Ascending aorta (tissue), 2 donors: ENCODE measurements at regions not wholly inside any gene's neighbourhood (a gene's known extent, or its start where the extent isn't known, plus 50 kb on each side); places are given as distances from the start of the nearest gene placed in this dataset.

Source experiments
- DNase-seq, 2 donors: peaks; one replicate each; pipeline ENCODE4 v3.0.0-alpha.2; 2019; ENCODE audit warnings: low spot score in 2 of 2
- H3K27ac ChIP-seq, 2 donors: fragments of 200-600 bp; sonication (generic); one replicate each; pipeline ENCODE4 v1.5.1; 2016 to 2017; ENCODE audit warnings: mild to moderate bottlenecking in 1 of 2
- H3K27me3 ChIP-seq: fragments of 200-600 bp; sonication (generic); one replicate; pipeline ENCODE4 v1.5.1; 2017
- H3K36me3 ChIP-seq, 2 donors: fragments of 200-600 bp; sonication (generic); one replicate each; pipeline ENCODE4 v1.5.1; 2016
- H3K4me1 ChIP-seq, 2 donors: fragments of 200-600 bp; sonication (generic); one replicate each; pipeline ENCODE4 v1.5.1; 2016 to 2017; ENCODE audit warnings: mild to moderate bottlenecking in 1 of 2
- H3K4me3 ChIP-seq, 2 donors: fragments of 200-600 bp; sonication (generic); one replicate each; pipeline ENCODE4 v1.5.1; 2016 to 2017; ENCODE audit warnings: mild to moderate bottlenecking in 1 of 2
- H3K9me3 ChIP-seq, 2 donors: fragments of 200-600 bp; sonication (generic); one replicate each; pipeline ENCODE4 v1.5.1; 2016
- intact Hi-C: fragments of 100-400 bp; cut with DNase I; formaldehyde crosslinking; loops from one replicate; pipeline ENCODE4 v1.15.1; 2023
- TF ChIP-seq, protein P1 (sequence below), 3 experiments: fragments of 200-600 bp in 2 of 3; fragments of 450-650 bp in 1 of 3; sonication (generic) in 2 of 3; IDR thresholded peaks; one replicate each; pipeline ENCODE4 v1.5.1; 2016 to 2019; ENCODE audit warnings: antibody characterized with exemption in 3 of 3, mild to moderate bottlenecking in 1 of 3, moderate library complexity in 1 of 3

DNA sequence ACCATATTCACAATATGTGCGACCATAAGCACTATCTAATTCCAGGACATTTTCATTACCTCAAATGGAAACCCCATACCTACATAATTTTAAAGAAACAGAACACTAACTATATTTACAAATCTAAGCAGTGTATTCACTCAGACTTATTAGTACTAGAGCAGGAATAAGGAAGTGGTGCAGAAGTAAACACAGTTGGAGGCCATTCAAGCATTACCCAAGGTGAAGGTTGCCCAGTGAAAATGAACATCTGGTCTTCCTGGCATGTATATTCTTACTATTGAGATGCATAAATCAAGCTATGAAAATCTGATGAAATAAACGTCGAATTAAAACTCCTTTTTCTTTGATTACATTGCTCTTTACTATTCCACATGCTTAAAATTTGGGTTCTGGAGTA is 78.9 kb upstream of the TTC14 start:
- Histone ChIP-seq H3K27me3 (no peaks in the 10 kb centered on the region), H3K4me1 (no peaks in the 10 kb centered on the region), H3K36me3 (no peaks in the 10 kb centered on the region), H3K4me3 (no peak overlapping the region), H3K9me3 (no peaks in the 10 kb centered on the region), H3K27ac (no peak overlapping the region)
- TF ChIP-seq, protein P1, sequence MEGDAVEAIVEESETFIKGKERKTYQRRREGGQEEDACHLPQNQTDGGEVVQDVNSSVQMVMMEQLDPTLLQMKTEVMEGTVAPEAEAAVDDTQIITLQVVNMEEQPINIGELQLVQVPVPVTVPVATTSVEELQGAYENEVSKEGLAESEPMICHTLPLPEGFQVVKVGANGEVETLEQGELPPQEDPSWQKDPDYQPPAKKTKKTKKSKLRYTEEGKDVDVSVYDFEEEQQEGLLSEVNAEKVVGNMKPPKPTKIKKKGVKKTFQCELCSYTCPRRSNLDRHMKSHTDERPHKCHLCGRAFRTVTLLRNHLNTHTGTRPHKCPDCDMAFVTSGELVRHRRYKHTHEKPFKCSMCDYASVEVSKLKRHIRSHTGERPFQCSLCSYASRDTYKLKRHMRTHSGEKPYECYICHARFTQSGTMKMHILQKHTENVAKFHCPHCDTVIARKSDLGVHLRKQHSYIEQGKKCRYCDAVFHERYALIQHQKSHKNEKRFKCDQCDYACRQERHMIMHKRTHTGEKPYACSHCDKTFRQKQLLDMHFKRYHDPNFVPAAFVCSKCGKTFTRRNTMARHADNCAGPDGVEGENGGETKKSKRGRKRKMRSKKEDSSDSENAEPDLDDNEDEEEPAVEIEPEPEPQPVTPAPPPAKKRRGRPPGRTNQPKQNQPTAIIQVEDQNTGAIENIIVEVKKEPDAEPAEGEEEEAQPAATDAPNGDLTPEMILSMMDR (IDR thresholded peaks at IDR 0.05), result no peak
- intact Hi-C loops, result no loop called here
- no peak for DNase-seq

- H3K9me3 ChIP-seq, result no peaks in the 10 kb centered on the region
- H3K27ac ChIP-seq, result no peak overlapping the region
- no peak for DNase-seq
- H3K36me3 ChIP-seq, result no peaks in the 10 kb centered on the region
- H3K27me3 ChIP-seq, result no peaks in the 10 kb centered on the region
- intact Hi-C loops, result no loop called here
- H3K4me3 ChIP-seq, result no peak overlapping the region
- TF ChIP-seq, protein P1 (IDR thresholded peaks at IDR 0.05), result no peak
- H3K4me1 ChIP-seq, result no peaks in the 10 kb centered on the region
Observed at GRCh38 chr3:180528843-180529242, 73.1 kb upstream of the TTC14 start.

GRCh38 chr3:180529778-180530177 is 72.2 kb upstream of the TTC14 start:
- H3K27ac ChIP-seq, result no peak overlapping the region
- H3K9me3 ChIP-seq, result no peaks in the 10 kb centered on the region
- TF ChIP-seq, protein P1 (IDR thresholded peaks at IDR 0.05), result no peak
- no peaks in the 10 kb centered on the region for H3K4me1 ChIP-seq
- no peaks in the 10 kb centered on the region for H3K36me3 ChIP-seq
- DNase-seq, result no peak
- no peaks in the 10 kb centered on the region for H3K27me3 ChIP-seq
- intact Hi-C loops, result no loop called here
- H3K4me3 ChIP-seq, result no peak overlapping the region

DNA sequence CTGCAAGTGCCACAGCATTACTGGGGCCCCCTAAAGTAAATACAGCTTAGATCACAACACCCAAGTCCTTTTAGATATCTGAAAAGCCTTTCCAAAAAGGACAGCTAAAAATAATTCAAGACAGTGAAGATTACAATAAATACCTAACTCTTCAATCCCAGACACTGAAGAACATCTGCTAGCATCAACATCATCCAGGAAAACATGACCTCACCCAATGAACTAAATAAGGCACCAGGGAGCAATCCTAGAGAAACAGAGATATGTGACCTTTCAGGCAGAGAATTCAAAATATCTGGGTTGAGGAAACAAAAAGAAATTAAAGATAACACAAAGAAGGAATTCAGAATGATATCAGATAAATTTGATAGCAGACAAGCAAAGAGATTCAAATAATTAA is 71.7 kb upstream of the TTC14 start:
- intact Hi-C loops, result no loop called here
- DNase-seq, result no peak
- no peaks in the 10 kb centered on the region for H3K27me3 ChIP-seq
- no peaks in the 10 kb centered on the region for H3K4me1 ChIP-seq
- TF ChIP-seq, protein P1 (IDR thresholded peaks at IDR 0.05), result no peak
- no peak overlapping the region for H3K27ac ChIP-seq
- no peak overlapping the region for H3K4me3 ChIP-seq
- H3K36me3 ChIP-seq, result no peaks in the 10 kb centered on the region
- no peaks in the 10 kb centered on the region for H3K9me3 ChIP-seq

- TF ChIP-seq, protein P1 (IDR thresholded peaks at IDR 0.05), result no peak
- Histone ChIP-seq H3K4me3 (no peak overlapping the region), H3K4me1 (no peaks in the 10 kb centered on the region), H3K36me3 (no peaks in the 10 kb centered on the region), H3K27me3 (no peaks in the 10 kb centered on the region), H3K9me3 (no peaks in the 10 kb centered on the region), H3K27ac (no peak overlapping the region)
- intact Hi-C loops, result no loop called here
- no peak for DNase-seq
Observed at GRCh38 chr3:180531303-180532278, 70.4 kb upstream of the TTC14 start.
